Glomerular visceral epithelial cell (primary cell): ENCODE measurements at regions not wholly inside any gene's neighbourhood (a gene's known extent, or its start where the extent isn't known, plus 50 kb on each side); places are given as distances from the start of the nearest gene placed in this dataset.
"Not testable (repeated sequence)": the region's sequence is repeated elsewhere in the genome, so short reads cannot be mapped to it uniquely, and the experiment has no call there.

Experiments used
- DNase-seq: peaks from one replicate; pipeline ENCODE4 v3.0.0-alpha.2; 2016; ENCODE audit errors: extremely low spot score

- DNase-seq, result no peak
Measured at GRCh38 chr7:65453341-65454030, 79.8 kb downstream of the ZNF92 start.

- DNase-seq, result no peak
Measured at GRCh38 chr7:65454469-65454868, 80.8 kb downstream of the ZNF92 start.

- not testable (repeated sequence) for DNase-seq
Measured at GRCh38 chr7:65455050-65455449, 81.4 kb downstream of the ZNF92 start.

- DNase-seq, result no peak
Measured at GRCh38 chr7:65457705-65458104, 84.0 kb downstream of the ZNF92 start.

- DNase-seq, result no peak
Measured at GRCh38 chr7:65459438-65459837, 85.8 kb downstream of the ZNF92 start.

GRCh38 chr7:65462148-65462716, 88.6 kb downstream of the ZNF92 start:
- DNase-seq, result no peak

- DNase-seq, result no peak
Measured at GRCh38 chr7:65463184-65463583, 89.5 kb downstream of the ZNF92 start.

- DNase-seq, result not testable (repeated sequence)
Measured at GRCh38 chr7:65469919-65470558, 96.4 kb downstream of the ZNF92 start.

GRCh38 chr7:65471587-65471986, 97.9 kb downstream of the ZNF92 start:
- DNase-seq, result no peak

GRCh38 chr7:65475040-65475726, 101.5 kb downstream of the ZNF92 start:
- no peak for DNase-seq

GRCh38 chr7:65475734-65476319, 102.2 kb downstream of the ZNF92 start:
- DNase-seq, result peak; percentile 50

- no peak for DNase-seq
Measured at GRCh38 chr7:65477326-65477725, 103.7 kb downstream of the ZNF92 start.

GRCh38 chr7:65489260-65489767, 115.7 kb downstream of the ZNF92 start:
- DNase-seq, result no peak

GRCh38 chr7:65496697-65497096, 123.0 kb downstream of the ZNF92 start:
- DNase-seq, result not testable (repeated sequence)

- no peak for DNase-seq
Measured at GRCh38 chr7:65503434-65504152, 129.9 kb downstream of the ZNF92 start.

- DNase-seq, result not testable (repeated sequence)
Measured at GRCh38 chr7:65504504-65505319, 131.1 kb downstream of the ZNF92 start.

- not testable (repeated sequence) for DNase-seq
Measured at GRCh38 chr7:65505320-65505633, 131.6 kb downstream of the ZNF92 start.

- DNase-seq, result not testable (repeated sequence)
Measured at GRCh38 chr7:65508581-65509367, 135.1 kb downstream of the ZNF92 start.

GRCh38 chr7:65509368-65510186, 135.9 kb downstream of the ZNF92 start:
- no peak for DNase-seq
